ENCODE measurements at regions not wholly inside any gene's neighbourhood (a gene's known extent, or its start where the extent isn't known, plus 50 kb on each side); places are given as distances from the start of the nearest gene placed in this dataset.
A peak's percentile ranks its signal among the peaks of the same experiment; 100 is the strongest.
"Not testable (repeated sequence)": the region's sequence is repeated elsewhere in the genome, so short reads cannot be mapped to it uniquely, and the experiment has no call there.

GRCh38 chr3:143901105-143901504 lies 52.8 kb upstream of the SLC9A9 start:
- DNase-seq (ENCODE audit: low read depth) = peak; percentile 89

GRCh38 chr3:143902210-143902609 lies 53.9 kb upstream of the SLC9A9 start:
- DNase-seq (ENCODE audit: low read depth) = no peak

GRCh38 chr3:143910756-143911155 lies 60.9 kb upstream of the DIPK2A start:
- no peak for DNase-seq (ENCODE audit: low read depth)

GRCh38 chr3:143914257-143914656 lies 57.4 kb upstream of the DIPK2A start:
- no peak for DNase-seq (ENCODE audit: low read depth)

GRCh38 chr3:143918848-143919247 lies 52.8 kb upstream of the DIPK2A start:
- DNase-seq (ENCODE audit: low read depth) = no peak

GRCh38 chr3:143921176-143921575 lies 50.4 kb upstream of the DIPK2A start:
- DNase-seq (ENCODE audit: low read depth) = not testable (repeated sequence)

All from iris pigment epithelial cell (primary cell).